ENCODE measurements at regions not wholly inside any gene's neighbourhood (a gene's known extent, or its start where the extent isn't known, plus 50 kb on each side); places are given as distances from the start of the nearest gene placed in this dataset.

- DNase-seq (ENCODE audit: low spot score), result no peak
- H3K4me1 ChIP-seq (ENCODE audit: control insufficient read depth in 4 of 4, insufficient read depth in 4 of 4, low read length in 3 of 4), result no peaks in the 10 kb centered on the region
- TF ChIP-seq SP1 (IDR thresholded peaks at IDR 0.05) (no peak), EGR1 (IDR thresholded peaks at IDR 0.05; ENCODE audit: low read depth in 2 of 2) (no peak), RAD21 (IDR thresholded peaks at IDR 0.05) (no peak)
- no peak overlapping the region for H3K4me3 ChIP-seq (ENCODE audit: low read depth in 1 of 3, low read length in 3 of 3)
- no peaks in the 10 kb centered on the region for H3K36me3 ChIP-seq (ENCODE audit: control insufficient read depth in 4 of 4, insufficient read depth in 3 of 4, low read depth in 1 of 4, low read length in 3 of 4)
- no peak overlapping the region for H3K9ac ChIP-seq (ENCODE audit: low read depth in 1 of 2, low read length in 2 of 2)
- no peak overlapping the region for H3K27ac ChIP-seq (ENCODE audit: low read depth in 1 of 2, low read length in 2 of 2)
- no peaks in the 10 kb centered on the region for H3K9me3 ChIP-seq (ENCODE audit: control insufficient read depth in 4 of 4, low read length in 3 of 4)
- no peaks in the 10 kb centered on the region for H3K27me3 ChIP-seq (ENCODE audit: control insufficient read depth in 4 of 4, insufficient read depth in 4 of 4, low read length in 3 of 4)
- WGBS, result 71% methylated on average over 7 of the region's 7 CpGs
Measured at GRCh38 chr2:114040826-114041225, 150.9 kb downstream of the ACTR3 start.

- H3K9ac ChIP-seq (ENCODE audit: low read depth in 1 of 2, low read length in 2 of 2), result no peak overlapping the region
- H3K4me3 ChIP-seq (ENCODE audit: low read depth in 1 of 3, low read length in 3 of 3), result no peak overlapping the region
- no peaks in the 10 kb centered on the region for H3K9me3 ChIP-seq (ENCODE audit: control insufficient read depth in 4 of 4, low read length in 3 of 4)
- no peak for DNase-seq (ENCODE audit: low spot score)
- H3K4me1 ChIP-seq (ENCODE audit: control insufficient read depth in 4 of 4, insufficient read depth in 4 of 4, low read length in 3 of 4), result no peaks in the 10 kb centered on the region
- H3K36me3 ChIP-seq (ENCODE audit: control insufficient read depth in 4 of 4, insufficient read depth in 3 of 4, low read depth in 1 of 4, low read length in 3 of 4), result no peaks in the 10 kb centered on the region
- no peak overlapping the region for H3K27ac ChIP-seq (ENCODE audit: low read depth in 1 of 2, low read length in 2 of 2)
- no peaks in the 10 kb centered on the region for H3K27me3 ChIP-seq (ENCODE audit: control insufficient read depth in 4 of 4, insufficient read depth in 4 of 4, low read length in 3 of 4)
- WGBS, result 91% methylated on average over 5 of the region's 5 CpGs
- TF ChIP-seq JUND (IDR thresholded peaks at IDR 0.05) (no peak), SP1 (IDR thresholded peaks at IDR 0.05) (no peak), RXRA (IDR thresholded peaks at IDR 0.05) (no peak), REST (IDR thresholded peaks at IDR 0.05) (no peak), TAF1 (conservative IDR thresholded peaks at IDR 0.05) (no peak), HNF4G (IDR thresholded peaks at IDR 0.05) (no peak), CTCF (IDR thresholded peaks at IDR 0.05; ENCODE audit: low read depth, low read length, missing input control) (no peak), HNF4A (conservative IDR thresholded peaks at IDR 0.05) (no peak), FOXA2 (IDR thresholded peaks at IDR 0.05) (no peak), NR2F2 (IDR thresholded peaks at IDR 0.05) (no peak), FOXA1 (IDR thresholded peaks at IDR 0.05) (no peak), GABPA (IDR thresholded peaks at IDR 0.05 in 1 of 2, conservative IDR thresholded peaks at IDR 0.05 in 1 of 2) (no peak), RAD21 (IDR thresholded peaks at IDR 0.05) (no peak), MAX (IDR thresholded peaks at IDR 0.05) (no peak)
Measured at GRCh38 chr2:114044985-114045384, 155.1 kb downstream of the ACTR3 start.

GRCh38 chr2:114046373-114046772 lies 156.5 kb downstream of the ACTR3 start:
- no peak overlapping the region for H3K9ac ChIP-seq (ENCODE audit: low read depth in 1 of 2, low read length in 2 of 2)
- no peak overlapping the region for H3K27ac ChIP-seq (ENCODE audit: low read depth in 1 of 2, low read length in 2 of 2)
- H3K4me3 ChIP-seq (ENCODE audit: low read depth in 1 of 3, low read length in 3 of 3), result no peak overlapping the region
- no peaks in the 10 kb centered on the region for H3K36me3 ChIP-seq (ENCODE audit: control insufficient read depth in 4 of 4, insufficient read depth in 3 of 4, low read depth in 1 of 4, low read length in 3 of 4)
- H3K9me3 ChIP-seq (ENCODE audit: control insufficient read depth in 4 of 4, low read length in 3 of 4), result no peaks in the 10 kb centered on the region
- WGBS, result 93% methylated on average over 5 of the region's 5 CpGs
- DNase-seq (ENCODE audit: low spot score), result no peak
- H3K27me3 ChIP-seq (ENCODE audit: control insufficient read depth in 4 of 4, insufficient read depth in 4 of 4, low read length in 3 of 4), result no peaks in the 10 kb centered on the region
- no peaks in the 10 kb centered on the region for H3K4me1 ChIP-seq (ENCODE audit: control insufficient read depth in 4 of 4, insufficient read depth in 4 of 4, low read length in 3 of 4)
- TF ChIP-seq RXRA (IDR thresholded peaks at IDR 0.05), result no peak
- no peak for TF ChIP-seq MAX (IDR thresholded peaks at IDR 0.05)
- TF ChIP-seq TAF1 (conservative IDR thresholded peaks at IDR 0.05), result no peak
- TF ChIP-seq NR2F2 (IDR thresholded peaks at IDR 0.05), result no peak
- no peak for TF ChIP-seq HNF4A (conservative IDR thresholded peaks at IDR 0.05)
- no peak for TF ChIP-seq RAD21 (IDR thresholded peaks at IDR 0.05)
- TF ChIP-seq GABPA (IDR thresholded peaks at IDR 0.05 in 1 of 2, conservative IDR thresholded peaks at IDR 0.05 in 1 of 2), result no peak
- no peak for TF ChIP-seq FOXA2 (IDR thresholded peaks at IDR 0.05)
- no peak for TF ChIP-seq ATF3 (IDR thresholded peaks at IDR 0.05)
- no peak for TF ChIP-seq YY1 (IDR thresholded peaks at IDR 0.05)
- TF ChIP-seq FOXA1 (IDR thresholded peaks at IDR 0.05), result no peak
- no peak for TF ChIP-seq HNF4G (IDR thresholded peaks at IDR 0.05)
- TF ChIP-seq EGR1 (IDR thresholded peaks at IDR 0.05; ENCODE audit: low read depth in 2 of 2), result no peak
- TF ChIP-seq SP1 (IDR thresholded peaks at IDR 0.05), result no peak
- no peak for TF ChIP-seq REST (IDR thresholded peaks at IDR 0.05)
- TF ChIP-seq JUND (IDR thresholded peaks at IDR 0.05), result no peak

Data from liver (tissue), 8 donors.